ENCODE measurements at regions not wholly inside any gene's neighbourhood (a gene's known extent, or its start where the extent isn't known, plus 50 kb on each side); places are given as distances from the start of the nearest gene placed in this dataset.
A peak's percentile ranks its signal among the peaks of the same experiment; 100 is the strongest.

- TF ChIP-seq EZH2phosphoT487 (IDR thresholded peaks at IDR 0.05; ENCODE audit: borderline replicate concordance), result no peak
Measured at GRCh38 chr11:114942207-114942606, 263.9 kb downstream of the NXPE2 start (continued).

GRCh38 chr11:114949614-114950351, 271.5 kb downstream of the NXPE2 start:
- H3K9me3 ChIP-seq (ENCODE audit: control insufficient read depth in 1 of 2, insufficient read depth in 1 of 2, low read depth in 1 of 2, low read length in 2 of 2), result no peaks in the 10 kb centered on the region; a peak in 2 of 4 replicates
- no peak for TF ChIP-seq ELF1 (IDR thresholded peaks at IDR 0.05; ENCODE audit: borderline replicate concordance, low read depth)
- no peak for TF ChIP-seq ZBTB33 (IDR thresholded peaks at IDR 0.05; ENCODE audit: extremely low read depth, insufficient replicate concordance, low read length)
- ChIA-PET RAD21 (ENCODE audit: low non-redundant PET in 1 of 2, low total read pairs in 2 of 2, uncharacterized antibody in 2 of 2, unreplicated experiment in 2 of 2) (no interaction called here), POLR2A (no interaction called here), CTCF (no interaction called here)
- H3K79me2 ChIP-seq (ENCODE audit: insufficient read depth, low read length), result no peaks in the 10 kb centered on the region
- DNase-seq (ENCODE audit: low read depth, low spot score), result no peak
- ATAC-seq, result no peak
- H3K9ac ChIP-seq (ENCODE audit: low read length), result no peak overlapping the region
- no peaks in the 10 kb centered on the region for H3K9me2 ChIP-seq (ENCODE audit: insufficient read depth)
- no TSS peak for BruUV-seq (replicated peaks)
- H3K4me3 ChIP-seq (replicated peaks in 1 of 2; ENCODE audit: low read depth in 1 of 2, low read length in 2 of 2), result no peak overlapping the region
- H3K27me3 ChIP-seq (ENCODE audit: insufficient read depth, low read length), result no peaks in the 10 kb centered on the region
- intact Hi-C loops (cut with micrococcal nuclease), result no loop called here
- H3K4me1 ChIP-seq (ENCODE audit: control insufficient read depth in 1 of 2, insufficient read depth in 2 of 2, low read length in 2 of 2), result no peaks in the 10 kb centered on the region
- no peaks in the 10 kb centered on the region for H4K20me1 ChIP-seq (ENCODE audit: insufficient read depth)
- no peaks in the 10 kb centered on the region for H3K36me3 ChIP-seq (ENCODE audit: control insufficient read depth in 1 of 2, insufficient read depth in 2 of 2, low read length in 2 of 2)
- H3K27ac ChIP-seq (ENCODE audit: low read depth, low read length), result no peak overlapping the region
- H2AFZ ChIP-seq (ENCODE audit: low read depth, low read length, poor library complexity, severe bottlenecking), result no peak overlapping the region
- H3K4me2 ChIP-seq (ENCODE audit: low read length), result no peak overlapping the region

- H3K79me2 ChIP-seq (ENCODE audit: insufficient read depth, low read length), result no peaks in the 10 kb centered on the region
- peaks cover 0 to 5% of the 10 kb centered on the region in 2 experiments; a peak in 2 of 4 replicates for H3K9me3 ChIP-seq (ENCODE audit: control insufficient read depth in 1 of 2, insufficient read depth in 1 of 2, low read depth in 1 of 2, low read length in 2 of 2)
- TF ChIP-seq SP1 (IDR thresholded peaks at IDR 0.05; ENCODE audit: low read depth) (no peak), FOSL1 (IDR thresholded peaks at IDR 0.05; ENCODE audit: low read depth) (no peak), YY1 (IDR thresholded peaks at IDR 0.05; ENCODE audit: extremely low read depth, insufficient replicate concordance, low read depth, low read length) (no peak), EZH2phosphoT487 (IDR thresholded peaks at IDR 0.05; ENCODE audit: borderline replicate concordance) (no peak), RAD21 (IDR thresholded peaks at IDR 0.05; ENCODE audit: low read depth) (0 out of 2 replicates have a peak, but pooled peaks have one; percentile 5), ZBTB33 (IDR thresholded peaks at IDR 0.05; ENCODE audit: extremely low read depth, insufficient replicate concordance, low read length) (no peak)
- RAD21 ChIA-PET (ENCODE audit: low non-redundant PET in 1 of 2, low total read pairs in 2 of 2, uncharacterized antibody in 2 of 2, unreplicated experiment in 2 of 2), result no interaction called here
- intact Hi-C loops (cut with micrococcal nuclease), result no loop called here
- ATAC-seq, result no peak
- no peak overlapping the region for H3K4me3 ChIP-seq (replicated peaks in 1 of 2; ENCODE audit: low read depth in 1 of 2, low read length in 2 of 2)
- POLR2A ChIA-PET, result no interaction called here
- no peak overlapping the region for H3K9ac ChIP-seq (ENCODE audit: low read length)
- no peaks in the 10 kb centered on the region for H3K27me3 ChIP-seq (ENCODE audit: insufficient read depth, low read length)
- no peak for DNase-seq (ENCODE audit: low read depth, low spot score)
- no peak overlapping the region for H3K27ac ChIP-seq (ENCODE audit: low read depth, low read length)
- CTCF ChIA-PET, result no interaction called here
- H3K4me2 ChIP-seq (ENCODE audit: low read length), result no peak overlapping the region
- H3K9me2 ChIP-seq (ENCODE audit: insufficient read depth), result no peaks in the 10 kb centered on the region
- H3K4me1 ChIP-seq (ENCODE audit: control insufficient read depth in 1 of 2, insufficient read depth in 2 of 2, low read length in 2 of 2), result no peaks in the 10 kb centered on the region
- H4K20me1 ChIP-seq (ENCODE audit: insufficient read depth), result no peaks in the 10 kb centered on the region
- BruUV-seq (replicated peaks), result no TSS peak
- no peaks in the 10 kb centered on the region for H3K36me3 ChIP-seq (ENCODE audit: control insufficient read depth in 1 of 2, insufficient read depth in 2 of 2, low read length in 2 of 2)
- H2AFZ ChIP-seq (ENCODE audit: low read depth, low read length, poor library complexity, severe bottlenecking), result no peak overlapping the region
Measured at GRCh38 chr11:114953039-114953438, 274.7 kb downstream of the NXPE2 start.

All from HCT116 (cell line).